IPS-18a (cell line): ENCODE measurements at regions not wholly inside any gene's neighbourhood (a gene's known extent, or its start where the extent isn't known, plus 50 kb on each side); places are given as distances from the start of the nearest gene placed in this dataset.
"Not testable (repeated sequence)": the region's sequence is repeated elsewhere in the genome, so short reads cannot be mapped to it uniquely, and the experiment has no call there.

Experiments
- H3K27ac ChIP-seq: one replicate; pipeline ENCODE4 v1.5.1; 2013; ENCODE audit warnings: low read length
- H3K27me3 ChIP-seq: one replicate; pipeline ENCODE4 v1.6.1; 2013; ENCODE audit warnings: mild to moderate bottlenecking, low read length; ENCODE audit not compliant: control insufficient read depth, insufficient read depth
- H3K36me3 ChIP-seq: one replicate; pipeline ENCODE4 v1.6.1; 2013; ENCODE audit warnings: low read depth, low read length; ENCODE audit not compliant: control insufficient read depth
- H3K4me1 ChIP-seq: one replicate; pipeline ENCODE4 v1.6.1; 2013; ENCODE audit warnings: low read depth, low read length; ENCODE audit not compliant: control insufficient read depth
- H3K4me3 ChIP-seq: one replicate; pipeline ENCODE4 v1.5.1; 2013; ENCODE audit warnings: low read length
- H3K9ac ChIP-seq: one replicate; pipeline ENCODE4 v1.6.1; 2013; ENCODE audit warnings: mild to moderate bottlenecking, low read length, moderate library complexity
- H3K9me3 ChIP-seq: one replicate; pipeline ENCODE4 v1.6.1; 2013; ENCODE audit warnings: low read depth, low read length; ENCODE audit not compliant: control insufficient read depth

DNA sequence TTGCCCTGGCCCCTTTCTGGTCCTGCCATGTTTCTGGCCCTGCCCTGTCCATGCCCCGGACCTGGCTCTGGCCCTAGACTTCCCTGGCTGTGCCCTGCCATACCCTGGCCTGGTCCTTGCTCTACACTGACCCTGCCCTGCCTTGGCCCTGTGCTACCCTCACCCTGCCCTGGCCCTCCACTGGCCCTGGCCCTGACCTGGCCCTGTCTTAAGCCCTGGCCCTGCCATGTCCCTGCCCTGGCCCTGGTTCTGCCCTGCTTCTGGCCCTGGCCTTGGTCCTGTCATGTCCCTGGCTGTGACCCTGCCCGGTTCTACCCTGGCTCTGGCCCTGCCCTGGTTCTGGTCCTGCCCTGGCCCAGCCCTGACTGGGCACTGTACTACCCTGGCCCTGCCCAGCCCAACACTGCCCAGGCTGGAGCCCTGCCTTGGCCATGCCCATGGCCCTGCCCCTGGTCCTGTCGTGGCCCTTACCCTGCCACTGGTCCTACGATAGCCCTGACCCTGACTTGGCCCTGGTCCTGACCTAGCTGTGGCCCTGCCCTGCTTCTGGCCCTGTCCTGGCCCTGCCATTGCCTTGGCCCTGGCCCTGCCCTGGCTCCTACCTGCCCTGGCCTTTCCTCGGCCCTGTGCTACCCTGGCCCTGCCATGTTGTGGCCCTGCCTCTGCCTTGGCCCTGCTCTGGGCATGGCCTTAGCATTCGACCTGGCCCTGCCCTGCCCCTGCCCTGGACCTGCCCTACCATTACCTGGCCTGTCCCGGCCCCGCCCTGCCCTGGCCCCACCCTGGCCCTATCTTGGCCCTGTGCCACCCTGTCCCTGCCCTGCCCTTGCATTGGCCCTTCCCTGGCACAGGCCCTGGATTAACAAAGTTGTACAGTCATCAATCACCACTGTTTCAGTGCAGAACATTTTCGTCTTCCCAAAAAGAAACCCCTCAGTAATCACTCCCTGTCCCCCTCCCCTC lies 223.5 kb downstream of the LIPI start:
- H3K9ac ChIP-seq, H3K4me3 ChIP-seq, H3K27ac ChIP-seq, H3K9me3 ChIP-seq, H3K36me3 ChIP-seq, H3K4me1 ChIP-seq, H3K27me3 ChIP-seq: not testable (repeated sequence)

DNA sequence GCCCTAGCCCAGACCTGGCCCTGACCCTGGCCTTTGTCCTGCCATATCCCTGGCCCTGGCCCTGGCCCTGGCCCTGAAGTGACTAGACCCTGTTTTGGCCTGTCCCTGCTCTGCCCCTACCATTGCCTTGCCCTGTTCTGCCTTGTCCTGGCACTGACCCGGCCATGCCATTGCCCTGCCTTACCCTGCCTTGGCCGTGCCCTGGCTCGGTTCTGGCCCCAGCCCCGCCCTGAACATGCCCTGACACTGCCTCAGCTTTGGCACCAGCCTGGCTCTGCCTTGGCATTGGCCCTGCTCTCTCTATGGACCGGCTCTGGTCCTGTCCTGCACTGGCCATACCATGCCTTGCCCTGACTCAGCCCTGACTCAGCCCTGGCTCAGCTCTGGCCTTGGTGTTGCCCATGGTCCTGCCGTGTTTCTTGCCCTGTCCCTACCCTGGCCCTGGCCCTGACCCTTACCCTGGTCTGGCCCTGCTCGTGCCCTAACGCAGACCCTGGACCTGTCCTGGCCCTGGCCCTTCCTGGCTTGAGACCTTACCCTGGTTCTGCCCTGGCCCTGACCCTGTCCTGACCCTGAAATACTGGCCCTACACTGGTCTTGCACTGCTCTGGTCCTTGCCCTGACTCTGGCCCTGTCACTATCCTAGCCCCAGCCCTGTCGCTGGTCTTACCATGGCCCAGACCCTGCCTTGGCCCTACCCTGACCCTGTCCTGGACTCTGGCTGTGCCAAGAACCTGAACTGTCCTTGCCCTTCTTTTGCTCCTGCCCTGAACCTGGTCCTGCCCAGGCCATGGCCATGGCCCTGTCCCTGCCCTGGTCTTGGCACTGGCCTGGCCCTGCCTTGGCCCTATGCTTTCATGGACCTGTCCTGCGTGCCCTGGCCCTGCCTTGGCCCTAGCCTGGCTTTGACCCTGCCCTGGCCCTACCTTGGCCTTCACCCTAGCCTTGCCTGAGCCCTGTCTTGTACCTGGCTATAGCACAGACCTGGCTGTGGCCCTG lies 224.6 kb downstream of the LIPI start:
- not testable (repeated sequence) for H3K9ac ChIP-seq, H3K36me3 ChIP-seq, H3K4me1 ChIP-seq, H3K9me3 ChIP-seq, H3K4me3 ChIP-seq, H3K27ac ChIP-seq, H3K27me3 ChIP-seq

DNA sequence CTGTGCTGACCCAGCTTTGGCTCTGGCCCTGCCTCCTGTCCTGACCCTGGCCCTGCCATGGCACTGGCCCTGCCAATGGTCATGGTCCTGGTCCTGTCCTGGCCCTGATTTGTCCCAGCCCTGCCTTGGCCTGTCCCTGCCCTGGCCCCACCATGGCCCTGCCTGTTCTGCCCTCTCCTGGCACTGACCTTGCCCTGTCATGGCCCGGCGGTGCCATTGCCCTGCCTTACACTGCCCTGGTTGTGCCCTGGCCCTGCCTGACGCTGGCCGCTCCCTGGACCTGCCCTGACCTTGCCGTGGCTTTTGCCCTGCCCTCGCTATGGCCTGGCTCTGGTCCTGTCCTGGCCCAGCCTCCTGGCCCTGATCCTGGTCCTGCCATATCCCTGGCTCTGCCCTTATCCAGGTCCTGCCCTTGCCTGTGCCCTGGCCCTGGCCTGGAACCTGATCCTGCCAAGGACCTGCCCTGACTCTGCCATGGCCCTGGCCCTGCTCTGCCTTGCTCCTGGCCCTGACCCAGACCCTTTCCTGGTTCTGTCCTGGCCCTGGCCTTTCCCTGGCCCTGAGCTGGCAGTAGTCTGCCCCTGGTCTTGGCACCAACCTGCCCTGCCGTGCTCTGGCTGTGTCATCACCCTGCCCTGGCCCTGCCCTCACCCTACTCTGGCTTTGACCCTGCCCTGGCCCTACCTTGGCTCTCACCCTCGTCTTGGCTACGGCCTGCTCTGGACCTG lies 225.5 kb downstream of the LIPI start:
- not testable (repeated sequence) for H3K27ac ChIP-seq, H3K36me3 ChIP-seq, H3K9ac ChIP-seq, H3K4me3 ChIP-seq, H3K4me1 ChIP-seq, H3K27me3 ChIP-seq, H3K9me3 ChIP-seq

DNA sequence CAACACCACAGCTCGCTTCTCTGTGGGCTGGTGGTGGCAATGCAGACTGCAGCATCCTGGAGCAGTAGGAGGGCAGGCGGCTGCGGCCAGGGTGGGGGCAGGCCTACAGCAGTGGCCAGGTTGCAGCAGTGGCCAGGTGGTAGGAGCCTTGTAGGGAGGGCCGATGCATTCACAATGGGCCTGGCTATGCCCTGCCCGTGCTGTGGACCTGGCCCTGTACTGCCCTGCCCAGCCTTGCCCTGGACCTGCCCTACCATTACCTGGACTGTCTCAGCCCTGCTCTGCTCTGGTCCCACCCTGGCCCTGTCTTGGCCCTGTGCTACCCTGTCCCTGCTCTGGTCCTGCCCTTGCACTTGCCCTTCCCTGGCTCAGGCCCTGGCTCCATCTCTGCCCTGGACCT lies 226.0 kb downstream of the LIPI start:
- not testable (repeated sequence) for H3K9ac ChIP-seq, H3K4me1 ChIP-seq, H3K9me3 ChIP-seq, H3K4me3 ChIP-seq, H3K36me3 ChIP-seq, H3K27me3 ChIP-seq, H3K27ac ChIP-seq

DNA sequence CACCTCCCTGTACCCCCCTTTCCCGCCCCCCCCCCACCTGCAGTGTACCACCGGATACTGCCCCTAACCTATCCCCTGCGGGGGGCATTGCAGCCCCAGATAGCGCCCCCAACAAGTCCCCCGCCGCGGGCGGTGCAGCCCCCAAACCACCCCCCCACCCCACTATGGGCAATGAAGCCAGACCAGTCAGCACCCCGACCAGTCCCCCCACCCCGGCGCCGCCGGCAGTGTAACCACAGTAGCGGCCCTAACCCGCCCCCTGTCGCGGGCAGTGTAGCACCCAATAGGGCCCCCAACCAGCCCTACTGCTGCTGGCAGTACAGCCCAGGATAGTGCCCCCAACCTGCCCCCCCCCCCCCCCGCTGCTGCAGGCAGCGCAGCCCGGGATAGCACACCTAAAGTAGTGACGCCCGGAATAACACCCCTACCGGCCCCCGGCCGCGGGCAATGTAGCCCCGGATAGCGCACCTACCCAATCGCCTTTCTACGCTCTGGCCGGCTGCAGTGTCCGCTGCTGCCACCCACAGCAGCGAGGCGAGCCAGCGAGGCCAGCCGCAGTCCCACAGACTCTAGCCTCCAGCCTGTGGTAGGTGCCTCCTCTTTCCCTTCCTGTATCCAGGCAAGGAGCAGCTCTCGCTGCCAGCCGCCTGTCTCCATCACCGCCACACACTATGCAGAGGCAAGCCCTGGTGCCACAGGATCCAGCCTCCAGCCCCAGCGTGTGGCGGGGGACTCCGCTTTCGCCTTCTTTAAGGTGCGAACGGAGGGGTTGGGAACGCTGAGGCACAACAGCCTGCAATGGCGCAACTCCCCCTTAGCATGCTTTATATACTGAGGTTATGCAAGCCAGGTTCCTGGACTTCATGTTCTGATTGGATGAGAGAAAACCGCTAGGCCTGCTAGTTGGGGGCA lies 229.3 kb downstream of the LIPI start:
- not testable (repeated sequence) for H3K4me1 ChIP-seq, H3K4me3 ChIP-seq, H3K27me3 ChIP-seq, H3K9me3 ChIP-seq, H3K27ac ChIP-seq, H3K36me3 ChIP-seq, H3K9ac ChIP-seq

DNA sequence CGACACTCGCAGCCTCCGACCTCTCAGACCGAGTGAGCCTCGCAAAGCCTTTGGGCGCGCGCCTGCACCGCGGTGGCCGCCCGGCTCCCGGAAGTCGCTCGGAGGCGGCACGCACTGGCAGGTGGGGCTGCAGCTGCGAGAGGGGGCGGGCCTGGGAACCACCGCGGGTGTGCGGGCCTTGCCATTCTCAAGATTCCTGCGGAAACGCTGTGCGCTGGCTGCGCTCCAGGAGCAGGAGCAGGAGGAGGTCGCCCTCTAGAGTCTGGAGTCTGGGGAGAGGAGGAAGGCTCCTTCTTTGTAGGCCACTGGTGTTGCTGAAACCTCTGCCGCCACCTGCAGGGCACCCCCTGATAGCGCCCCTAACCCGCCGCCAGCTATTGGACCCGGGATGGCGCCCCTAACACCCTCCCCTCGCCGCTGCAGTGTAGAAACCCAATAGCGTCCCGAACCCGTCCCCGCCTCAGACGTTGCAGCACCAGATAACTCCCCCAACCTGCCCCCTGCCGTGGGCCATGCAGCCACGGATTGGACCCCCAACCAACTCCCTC lies 230.6 kb downstream of the LIPI start:
- not testable (repeated sequence) for H3K36me3 ChIP-seq, H3K4me3 ChIP-seq, H3K27me3 ChIP-seq, H3K27ac ChIP-seq, H3K9me3 ChIP-seq, H3K9ac ChIP-seq, H3K4me1 ChIP-seq

DNA sequence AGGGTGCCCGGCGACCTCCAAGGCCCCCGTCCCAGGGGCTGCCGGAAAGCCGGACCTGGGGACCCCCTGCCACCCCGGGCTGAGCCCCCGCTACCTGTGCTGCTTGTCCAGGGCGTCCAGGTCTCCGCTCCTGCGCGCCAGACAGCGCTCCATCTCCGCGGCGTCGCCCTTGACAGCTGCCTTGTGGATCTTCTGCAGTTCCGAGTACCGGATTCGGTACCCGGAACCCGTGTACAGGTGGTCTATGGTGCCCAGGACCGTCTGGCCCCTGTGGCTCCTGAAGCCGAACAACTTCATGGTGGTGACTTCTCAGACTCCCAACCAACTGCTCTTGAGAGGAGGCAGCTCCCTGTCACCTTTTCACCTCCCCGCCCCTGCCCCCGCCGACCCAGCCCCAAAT lies 231.1 kb downstream of the LIPI start:
- not testable (repeated sequence) for H3K4me1 ChIP-seq, H3K36me3 ChIP-seq, H3K27ac ChIP-seq, H3K4me3 ChIP-seq, H3K9ac ChIP-seq, H3K9me3 ChIP-seq, H3K27me3 ChIP-seq

DNA sequence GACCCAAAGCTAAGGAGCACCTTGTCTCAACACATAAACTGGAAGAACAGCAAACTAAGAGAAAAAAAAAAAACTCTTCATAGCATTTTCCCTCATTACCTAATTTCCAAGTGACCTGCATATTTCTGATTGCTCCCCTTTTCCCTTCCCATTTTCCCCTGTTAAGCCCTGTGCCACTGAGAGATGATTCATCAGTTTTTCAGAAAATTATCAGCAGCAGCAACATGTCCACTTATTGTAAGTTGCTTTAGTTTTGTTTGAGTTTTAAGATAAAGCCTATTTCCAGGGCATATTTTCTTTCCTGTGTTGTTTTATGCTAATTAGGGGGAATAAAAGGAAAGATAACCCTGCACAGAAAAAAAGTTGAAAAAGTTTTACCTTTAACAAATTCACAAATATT lies 236.2 kb downstream of the LIPI start:
- not testable (repeated sequence) for H3K4me3 ChIP-seq, H3K9ac ChIP-seq, H3K27me3 ChIP-seq, H3K27ac ChIP-seq, H3K4me1 ChIP-seq, H3K36me3 ChIP-seq, H3K9me3 ChIP-seq

DNA sequence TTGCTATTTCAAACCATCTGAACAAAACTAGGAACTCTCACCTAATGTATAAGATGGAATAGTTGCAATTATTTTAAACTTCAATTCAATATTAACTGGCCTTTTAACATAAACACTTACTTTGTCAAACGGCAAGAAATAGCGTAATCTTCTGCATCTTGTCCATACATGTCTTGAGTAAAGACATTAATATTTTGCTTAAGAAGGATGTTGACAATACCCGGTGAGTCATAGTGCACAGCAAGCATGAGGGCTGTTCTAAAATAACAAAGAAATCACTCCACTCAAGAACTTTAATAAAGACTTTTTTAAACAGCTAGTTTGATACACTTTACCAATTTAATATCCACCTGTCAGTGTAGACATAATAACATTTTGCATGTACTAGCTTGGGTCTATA lies 240.9 kb downstream of the LIPI start:
- not testable (repeated sequence) for H3K9ac ChIP-seq, H3K27ac ChIP-seq, H3K4me1 ChIP-seq, H3K9me3 ChIP-seq, H3K27me3 ChIP-seq, H3K4me3 ChIP-seq, H3K36me3 ChIP-seq

DNA sequence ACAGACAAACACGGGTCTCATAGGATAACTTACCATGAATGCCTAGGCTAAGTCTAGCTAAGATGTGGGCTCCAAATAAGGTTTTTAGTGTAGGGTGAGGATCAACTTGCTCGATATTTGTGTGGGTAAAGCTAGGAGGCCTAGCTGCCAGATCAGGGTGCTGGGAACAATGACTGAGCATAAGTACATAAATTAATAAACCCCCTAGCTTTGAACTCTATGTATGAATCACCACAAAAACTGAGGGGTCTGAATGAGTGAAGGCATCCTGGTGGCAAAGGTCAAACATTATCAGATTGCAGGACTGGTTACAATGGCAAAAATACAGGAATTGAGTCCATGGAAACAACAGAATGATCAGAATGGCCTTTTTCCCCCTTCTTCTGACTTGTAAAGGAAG lies 241.8 kb downstream of the LIPI start:
- not testable (repeated sequence) for H3K4me1 ChIP-seq, H3K9me3 ChIP-seq, H3K9ac ChIP-seq, H3K27ac ChIP-seq, H3K36me3 ChIP-seq, H3K4me3 ChIP-seq, H3K27me3 ChIP-seq
